SJCRH30 (cell line): ENCODE measurements at regions not wholly inside any gene's neighbourhood (a gene's known extent, or its start where the extent isn't known, plus 50 kb on each side); places are given as distances from the start of the nearest gene placed in this dataset.

Source experiments
- DNase-seq, 2 experiments: peaks; one replicate each; pipeline ENCODE4 v3.0.0-alpha.2; 2015 to 2020
- H3K27ac ChIP-seq: fragments of 250-450 bp; sonication (Bioruptor Pico); 2 replicates; pipeline ENCODE4 v1.5.1; 2020; ENCODE audit warnings: mild to moderate bottlenecking, moderate library complexity
- H3K27me3 ChIP-seq: fragments of 250-450 bp; sonication (Bioruptor Pico); 2 replicates; pipeline ENCODE4 v1.5.1; 2020; ENCODE audit warnings: mild to moderate bottlenecking, moderate library complexity
- H3K36me3 ChIP-seq: fragments of 250-450 bp; sonication (Bioruptor Pico); 2 replicates; pipeline ENCODE4 v1.5.1; 2020; ENCODE audit warnings: mild to moderate bottlenecking, moderate library complexity
- H3K4me1 ChIP-seq: fragments of 250-450 bp; sonication (Bioruptor Pico); 2 replicates; pipeline ENCODE4 v1.5.1; 2020; ENCODE audit warnings: mild to moderate bottlenecking, moderate library complexity
- H3K4me3 ChIP-seq: fragments of 250-450 bp; sonication (Bioruptor Pico); 2 replicates; pipeline ENCODE4 v1.5.1; 2020; ENCODE audit warnings: mild to moderate bottlenecking, moderate library complexity
- H3K9me3 ChIP-seq: fragments of 250-450 bp; sonication (Bioruptor Pico); replicated peaks from 2 replicates; pipeline ENCODE4 v1.5.1; 2020; ENCODE audit warnings: mild to moderate bottlenecking, moderate library complexity

GRCh38 chr7:17061443-17061842, 179.7 kb upstream of the AGR3 start:
- Histone ChIP-seq H3K9me3 (no peaks in the 10 kb centered on the region), H3K36me3 (no peaks in the 10 kb centered on the region), H3K27ac (no peak overlapping the region), H3K4me3 (no peak overlapping the region), H3K27me3 (no peaks in the 10 kb centered on the region), H3K4me1 (no peaks in the 10 kb centered on the region)
- DNase-seq: no peak

GRCh38 chr7:17062151-17063044, 180.6 kb upstream of the AGR3 start:
- Histone ChIP-seq H3K27me3 (no peaks in the 10 kb centered on the region), H3K27ac (no peak overlapping the region), H3K4me3 (no peak overlapping the region), H3K36me3 (no peaks in the 10 kb centered on the region), H3K9me3 (no peaks in the 10 kb centered on the region), H3K4me1 (no peaks in the 10 kb centered on the region)
- no peak for DNase-seq

- H3K27me3 ChIP-seq: no peaks in the 10 kb centered on the region
- no peak overlapping the region for H3K4me3 ChIP-seq
- DNase-seq: no peak
- no peaks in the 10 kb centered on the region for H3K36me3 ChIP-seq
- H3K9me3 ChIP-seq: no peaks in the 10 kb centered on the region
- H3K4me1 ChIP-seq: no peaks in the 10 kb centered on the region
- no peak overlapping the region for H3K27ac ChIP-seq
Observed at GRCh38 chr7:17063045-17063383, 181.2 kb upstream of the AGR3 start.

- DNase-seq: no peak
- Histone ChIP-seq H3K4me3 (no peak overlapping the region), H3K36me3 (no peaks in the 10 kb centered on the region), H3K27ac (no peak overlapping the region), H3K27me3 (no peaks in the 10 kb centered on the region), H3K9me3 (no peaks in the 10 kb centered on the region), H3K4me1 (no peaks in the 10 kb centered on the region)
Observed at GRCh38 chr7:17067691-17068090, 185.9 kb upstream of the AGR3 start.

- Histone ChIP-seq H3K4me1 (no peaks in the 10 kb centered on the region), H3K36me3 (no peaks in the 10 kb centered on the region), H3K27ac (no peak overlapping the region), H3K27me3 (no peaks in the 10 kb centered on the region), H3K4me3 (no peak overlapping the region), H3K9me3 (no peaks in the 10 kb centered on the region)
- no peak for DNase-seq
Observed at GRCh38 chr7:17069146-17069545, 187.4 kb upstream of the AGR3 start.

GRCh38 chr7:17070231-17070708, 188.5 kb upstream of the AGR3 start:
- Histone ChIP-seq H3K27ac (no peak overlapping the region), H3K4me3 (no peak overlapping the region), H3K9me3 (no peaks in the 10 kb centered on the region), H3K4me1 (no peaks in the 10 kb centered on the region), H3K27me3 (no peaks in the 10 kb centered on the region), H3K36me3 (no peaks in the 10 kb centered on the region)
- no peak for DNase-seq

GRCh38 chr7:17071866-17072265, 190.1 kb upstream of the AGR3 start:
- H3K4me1 ChIP-seq: no peaks in the 10 kb centered on the region
- no peak overlapping the region for H3K27ac ChIP-seq
- H3K27me3 ChIP-seq: no peaks in the 10 kb centered on the region
- H3K36me3 ChIP-seq: no peaks in the 10 kb centered on the region
- H3K4me3 ChIP-seq: no peak overlapping the region
- no peaks in the 10 kb centered on the region for H3K9me3 ChIP-seq
- peak in 1 of 2 experiments; percentile 7 for DNase-seq

GRCh38 chr7:17075601-17076255, 193.9 kb upstream of the AGR3 start:
- Histone ChIP-seq H3K27ac (no peak overlapping the region), H3K9me3 (no peaks in the 10 kb centered on the region), H3K36me3 (no peaks in the 10 kb centered on the region), H3K27me3 (no peaks in the 10 kb centered on the region), H3K4me1 (no peaks in the 10 kb centered on the region), H3K4me3 (no peak overlapping the region)
- no peak for DNase-seq

GRCh38 chr7:17078298-17078697, 196.5 kb upstream of the AGR3 start:
- Histone ChIP-seq H3K4me1 (no peaks in the 10 kb centered on the region), H3K27ac (no peak overlapping the region), H3K27me3 (no peaks in the 10 kb centered on the region), H3K36me3 (no peaks in the 10 kb centered on the region), H3K9me3 (no peaks in the 10 kb centered on the region), H3K4me3 (no peak overlapping the region)
- no peak for DNase-seq

GRCh38 chr7:17083392-17084165, 201.8 kb upstream of the AGR3 start:
- no peak overlapping the region for H3K27ac ChIP-seq
- H3K36me3 ChIP-seq: no peaks in the 10 kb centered on the region
- H3K4me1 ChIP-seq: no peaks in the 10 kb centered on the region
- no peak overlapping the region for H3K4me3 ChIP-seq
- no peaks in the 10 kb centered on the region for H3K27me3 ChIP-seq
- no peaks in the 10 kb centered on the region for H3K9me3 ChIP-seq
- DNase-seq: no peak

- H3K4me1 ChIP-seq: no peaks in the 10 kb centered on the region
- H3K9me3 ChIP-seq: no peaks in the 10 kb centered on the region
- no peaks in the 10 kb centered on the region for H3K36me3 ChIP-seq
- H3K4me3 ChIP-seq: no peak overlapping the region
- no peak overlapping the region for H3K27ac ChIP-seq
- no peaks in the 10 kb centered on the region for H3K27me3 ChIP-seq
- DNase-seq: no peak
Observed at GRCh38 chr7:17084166-17084475, 202.3 kb upstream of the AGR3 start.

GRCh38 chr7:17085186-17085585, 203.4 kb upstream of the AGR3 start:
- no peak overlapping the region for H3K27ac ChIP-seq
- no peaks in the 10 kb centered on the region for H3K9me3 ChIP-seq
- no peaks in the 10 kb centered on the region for H3K27me3 ChIP-seq
- H3K36me3 ChIP-seq: no peaks in the 10 kb centered on the region
- H3K4me3 ChIP-seq: no peak overlapping the region
- no peaks in the 10 kb centered on the region for H3K4me1 ChIP-seq
- no peak for DNase-seq

GRCh38 chr7:17086403-17086802, 204.6 kb upstream of the AGR3 start:
- no peaks in the 10 kb centered on the region for H3K27me3 ChIP-seq
- H3K4me1 ChIP-seq: no peaks in the 10 kb centered on the region
- no peak overlapping the region for H3K27ac ChIP-seq
- no peak for DNase-seq
- no peak overlapping the region for H3K4me3 ChIP-seq
- no peaks in the 10 kb centered on the region for H3K36me3 ChIP-seq
- H3K9me3 ChIP-seq: no peaks in the 10 kb centered on the region

- DNase-seq: no peak
- no peak overlapping the region for H3K27ac ChIP-seq
Observed at GRCh38 chr7:17090751-17091150, 207.7 kb upstream of the AHR start.

GRCh38 chr7:17093461-17093860, 205.0 kb upstream of the AHR start:
- DNase-seq: no peak
- H3K36me3 ChIP-seq: no peaks in the 10 kb centered on the region; the same call in 1 of the 2 replicates
- H3K27me3 ChIP-seq: no peaks in the 10 kb centered on the region

More at GRCh38 chr7:17090751-17091150, 207.7 kb upstream of the AHR start:
- Histone ChIP-seq H3K4me1 (no peaks in the 10 kb centered on the region), H3K9me3 (no peaks in the 10 kb centered on the region), H3K27me3 (no peaks in the 10 kb centered on the region), H3K4me3 (no peak overlapping the region), H3K36me3 (no peaks in the 10 kb centered on the region; the same call in 1 of the 2 replicates)

More at GRCh38 chr7:17093461-17093860, 205.0 kb upstream of the AHR start:
- Histone ChIP-seq H3K4me1 (no peaks in the 10 kb centered on the region), H3K4me3 (no peak overlapping the region), H3K9me3 (no peaks in the 10 kb centered on the region), H3K27ac (no peak overlapping the region)
